ENCODE measurements at regions not wholly inside any gene's neighbourhood (a gene's known extent, or its start where the extent isn't known, plus 50 kb on each side); places are given as distances from the start of the nearest gene placed in this dataset.
"Not testable (repeated sequence)": the region's sequence is repeated elsewhere in the genome, so short reads cannot be mapped to it uniquely, and the experiment has no call there.

GRCh38 chr2:132033949-132034348 lies 127.8 kb downstream of the ANKRD30BL start:
- Mint-ChIP-seq H3K4me3 (no peak overlapping the region), H3K9me3 (no peaks in the 10 kb centered on the region), H3K27ac (no peak overlapping the region), H3K36me3 (no peaks in the 10 kb centered on the region), H3K4me1 (peaks cover 6% of the 10 kb centered on the region), H3K27me3 (ENCODE audit: low read depth) (peaks cover 4% of the 10 kb centered on the region)
- DNase-seq (ENCODE audit: low spot score in 2 of 2, unreplicated experiment in 2 of 2), result no peak
- no peak for TF ChIP-seq CTCF (IDR thresholded peaks at IDR 0.05; ENCODE audit: unreplicated experiment)

GRCh38 chr2:132033365-132033764 lies 128.4 kb downstream of the ANKRD30BL start:
- DNase-seq (ENCODE audit: low spot score in 2 of 2, unreplicated experiment in 2 of 2), result no peak
- Mint-ChIP-seq H3K27me3 (ENCODE audit: low read depth) (peaks cover 4% of the 10 kb centered on the region), H3K9me3 (no peaks in the 10 kb centered on the region), H3K4me1 (peaks cover 2% of the 10 kb centered on the region), H3K4me3 (no peak overlapping the region), H3K36me3 (no peaks in the 10 kb centered on the region), H3K27ac (no peak overlapping the region)
- TF ChIP-seq CTCF (IDR thresholded peaks at IDR 0.05; ENCODE audit: unreplicated experiment), result no peak

- not testable (repeated sequence) for H3K36me3 Mint-ChIP-seq; H3K4me1 Mint-ChIP-seq; DNase-seq (ENCODE audit: low spot score in 2 of 2, unreplicated experiment in 2 of 2); H3K27ac Mint-ChIP-seq; H3K9me3 Mint-ChIP-seq; H3K4me3 Mint-ChIP-seq
- H3K27me3 Mint-ChIP-seq (ENCODE audit: low read depth), result peaks cover 80% of the 10 kb centered on the region
Measured at GRCh38 chr2:132012046-132012445, 149.7 kb downstream of the ANKRD30BL start.

- no peak for DNase-seq (ENCODE audit: low spot score in 2 of 2, unreplicated experiment in 2 of 2)
- Mint-ChIP-seq H3K4me1 (peaks cover 2% of the 10 kb centered on the region), H3K27ac (no peak overlapping the region), H3K27me3 (ENCODE audit: low read depth) (peaks cover 90% of the 10 kb centered on the region), H3K4me3 (peak overlapping the region; percentile 37), H3K36me3 (no peaks in the 10 kb centered on the region), H3K9me3 (no peaks in the 10 kb centered on the region)
- no peak for TF ChIP-seq CTCF (IDR thresholded peaks at IDR 0.05; ENCODE audit: unreplicated experiment)
Measured at GRCh38 chr2:132009874-132010521, 151.8 kb downstream of the ANKRD30BL start.

- Mint-ChIP-seq H3K4me3 (peak overlapping the region; percentile 37), H3K4me1 (peaks cover 2% of the 10 kb centered on the region), H3K27me3 (ENCODE audit: low read depth) (peaks cover 90% of the 10 kb centered on the region), H3K36me3 (no peaks in the 10 kb centered on the region), H3K27ac (no peak overlapping the region), H3K9me3 (no peaks in the 10 kb centered on the region)
- TF ChIP-seq CTCF (IDR thresholded peaks at IDR 0.05; ENCODE audit: unreplicated experiment), result no peak
- no peak for DNase-seq (ENCODE audit: low spot score in 2 of 2, unreplicated experiment in 2 of 2)
Measured at GRCh38 chr2:132009177-132009873, 152.4 kb downstream of the ANKRD30BL start.

GRCh38 chr2:131990751-131991150 lies 171.0 kb downstream of the ANKRD30BL start:
- H3K27me3 Mint-ChIP-seq (ENCODE audit: low read depth); H3K4me1 Mint-ChIP-seq; H3K4me3 Mint-ChIP-seq; H3K36me3 Mint-ChIP-seq; H3K27ac Mint-ChIP-seq; DNase-seq (ENCODE audit: low spot score in 2 of 2, unreplicated experiment in 2 of 2); H3K9me3 Mint-ChIP-seq: not testable (repeated sequence)

- not testable (repeated sequence) for H3K4me3 Mint-ChIP-seq; H3K27ac Mint-ChIP-seq; H3K27me3 Mint-ChIP-seq (ENCODE audit: low read depth); H3K4me1 Mint-ChIP-seq; DNase-seq (ENCODE audit: low spot score in 2 of 2, unreplicated experiment in 2 of 2); H3K36me3 Mint-ChIP-seq
- H3K9me3 Mint-ChIP-seq, result peaks cover 10% of the 10 kb centered on the region
Measured at GRCh38 chr2:131966671-131967070, 195.1 kb downstream of the ANKRD30BL start.
